Brain microvascular endothelial cell (primary cell): ENCODE measurements at regions not wholly inside any gene's neighbourhood (a gene's known extent, or its start where the extent isn't known, plus 50 kb on each side); places are given as distances from the start of the nearest gene placed in this dataset.

ENCODE experiments used
- DNase-seq: peaks from one replicate; pipeline ENCODE4 v3.0.0-alpha.2; 2020
- H3K27ac ChIP-seq: fragments of 250-450 bp; sonication (Bioruptor Pico); 2 replicates; pipeline ENCODE4 v1.5.1; 2020; ENCODE audit warnings: mild to moderate bottlenecking, moderate library complexity
- H3K27me3 ChIP-seq: fragments of 250-450 bp; sonication (Bioruptor Pico); replicated peaks from 2 replicates; pipeline ENCODE4 v1.5.1; 2020; ENCODE audit warnings: mild to moderate bottlenecking
- H3K36me3 ChIP-seq: fragments of 250-450 bp; sonication (Bioruptor Pico); replicated peaks from 2 replicates; pipeline ENCODE4 v1.5.1; 2020; ENCODE audit warnings: mild to moderate bottlenecking
- H3K4me3 ChIP-seq: 2 replicates; pipeline ENCODE4 v1.5.1; 2011; ENCODE audit warnings: low read depth, mild to moderate bottlenecking, control low read depth, low read length, moderate library complexity
- in situ Hi-C: cut with HindIII; loops from 2 replicates; pipeline ENCODE4 v1.10.0; 2017; ENCODE audit warnings: low sequenced_read_pairs, low pct_ligation_motif_present
- TF ChIP-seq, protein P1 (sequence below): IDR thresholded peaks from 2 replicates; pipeline ENCODE4 v1.5.1; 2011; ENCODE audit warnings: low read depth, mild to moderate bottlenecking, moderate library complexity, low read length, control low read depth, inconsistent platforms; ENCODE audit errors: missing control alignments

DNA sequence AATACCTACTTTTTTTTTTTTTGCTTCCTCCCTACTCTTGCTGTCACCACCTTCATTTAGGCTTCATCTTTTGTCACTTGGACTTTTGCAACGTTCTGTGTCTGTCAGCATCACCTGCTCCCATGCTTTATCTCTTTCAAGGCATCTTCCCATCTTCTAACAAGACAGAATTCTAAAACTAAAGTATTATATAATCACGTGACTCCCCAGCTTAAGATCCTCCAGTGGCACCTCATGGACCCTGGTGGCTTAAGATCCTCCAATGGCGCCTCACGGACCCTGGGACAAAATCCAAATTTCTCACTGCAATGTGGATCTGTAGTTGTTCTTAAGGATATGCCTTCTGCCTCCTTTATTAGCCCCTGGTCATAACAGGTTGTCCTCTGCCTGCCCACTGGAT, 248.2 kb upstream of the SORL1-AS1 start:
- in situ Hi-C loops = no loop called here
- Histone ChIP-seq H3K36me3 (no peaks in the 10 kb centered on the region), H3K27ac (no peak overlapping the region), H3K27me3 (no peaks in the 10 kb centered on the region), H3K4me3 (no peak overlapping the region)
- TF ChIP-seq, protein P1, sequence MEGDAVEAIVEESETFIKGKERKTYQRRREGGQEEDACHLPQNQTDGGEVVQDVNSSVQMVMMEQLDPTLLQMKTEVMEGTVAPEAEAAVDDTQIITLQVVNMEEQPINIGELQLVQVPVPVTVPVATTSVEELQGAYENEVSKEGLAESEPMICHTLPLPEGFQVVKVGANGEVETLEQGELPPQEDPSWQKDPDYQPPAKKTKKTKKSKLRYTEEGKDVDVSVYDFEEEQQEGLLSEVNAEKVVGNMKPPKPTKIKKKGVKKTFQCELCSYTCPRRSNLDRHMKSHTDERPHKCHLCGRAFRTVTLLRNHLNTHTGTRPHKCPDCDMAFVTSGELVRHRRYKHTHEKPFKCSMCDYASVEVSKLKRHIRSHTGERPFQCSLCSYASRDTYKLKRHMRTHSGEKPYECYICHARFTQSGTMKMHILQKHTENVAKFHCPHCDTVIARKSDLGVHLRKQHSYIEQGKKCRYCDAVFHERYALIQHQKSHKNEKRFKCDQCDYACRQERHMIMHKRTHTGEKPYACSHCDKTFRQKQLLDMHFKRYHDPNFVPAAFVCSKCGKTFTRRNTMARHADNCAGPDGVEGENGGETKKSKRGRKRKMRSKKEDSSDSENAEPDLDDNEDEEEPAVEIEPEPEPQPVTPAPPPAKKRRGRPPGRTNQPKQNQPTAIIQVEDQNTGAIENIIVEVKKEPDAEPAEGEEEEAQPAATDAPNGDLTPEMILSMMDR = no peak
- DNase-seq = no peak

DNA sequence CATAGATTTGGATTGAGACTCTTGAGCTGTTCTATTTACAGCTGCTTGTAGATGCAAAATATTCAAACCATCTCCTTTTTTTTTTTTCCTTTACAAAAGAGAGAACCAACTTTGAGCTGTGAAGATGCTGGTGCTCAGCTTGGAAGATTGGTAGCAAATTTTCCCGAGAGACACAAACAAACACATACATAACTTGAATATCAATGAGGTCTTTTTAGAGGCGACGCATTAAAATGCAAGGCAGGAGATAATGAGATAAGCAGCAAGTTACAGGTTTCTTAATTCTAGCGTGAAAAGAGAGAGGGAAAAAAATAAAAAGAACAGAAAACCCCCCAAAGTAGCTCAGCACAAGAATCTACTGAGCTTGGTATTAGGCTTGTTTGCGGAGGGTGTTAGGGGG, 247.0 kb upstream of the SORL1-AS1 start:
- DNase-seq = no peak

DNA sequence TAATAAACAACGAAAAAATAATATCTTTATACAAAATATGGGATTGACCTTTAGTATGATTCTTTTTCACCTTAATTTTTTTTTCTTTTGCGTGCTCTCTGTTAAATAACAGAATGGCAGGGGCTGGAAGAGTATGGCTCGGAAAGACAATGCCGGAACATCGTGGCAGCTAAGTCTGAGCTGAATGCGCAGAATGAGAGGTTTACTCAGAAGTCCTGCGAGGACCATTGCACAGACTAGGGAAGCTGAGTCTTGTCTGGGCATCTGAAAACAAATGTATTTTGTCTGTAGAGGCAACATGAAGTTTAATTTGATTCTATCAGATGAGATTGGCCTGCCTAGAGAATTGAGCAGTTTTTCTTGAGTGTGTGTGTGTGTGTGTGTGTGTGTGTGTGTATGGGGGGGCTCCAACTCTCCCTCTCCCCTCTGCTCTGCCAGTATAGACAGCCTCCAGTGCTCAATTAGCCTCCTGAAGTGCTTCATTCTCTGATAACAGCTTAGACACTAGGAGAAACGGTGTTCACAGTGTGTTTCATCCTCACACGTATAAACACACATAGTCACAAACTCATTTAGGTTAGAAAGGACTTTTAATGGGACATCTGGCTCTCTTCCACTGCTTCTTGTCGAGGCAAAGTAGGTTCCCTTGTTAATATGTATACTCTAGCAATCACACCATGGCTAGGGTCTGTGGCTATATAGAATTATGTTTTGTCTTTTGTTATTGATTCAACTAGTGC, 244.3 kb upstream of the SORL1-AS1 start:
- no peak overlapping the region for H3K27ac ChIP-seq
- H3K36me3 ChIP-seq = no peaks in the 10 kb centered on the region
- TF ChIP-seq, protein P1 = no peak
- H3K27me3 ChIP-seq = no peaks in the 10 kb centered on the region
- in situ Hi-C loops = no loop called here
- no peak overlapping the region for H3K4me3 ChIP-seq
- DNase-seq = no peak

More for the DNA sequence above, 247.0 kb upstream of the SORL1-AS1 start:
- TF ChIP-seq, protein P1 = no peak
- no peak overlapping the region for H3K4me3 ChIP-seq
- H3K27ac ChIP-seq = no peak overlapping the region
- H3K27me3 ChIP-seq = no peaks in the 10 kb centered on the region
- H3K36me3 ChIP-seq = no peaks in the 10 kb centered on the region
- in situ Hi-C loops = no loop called here

DNA sequence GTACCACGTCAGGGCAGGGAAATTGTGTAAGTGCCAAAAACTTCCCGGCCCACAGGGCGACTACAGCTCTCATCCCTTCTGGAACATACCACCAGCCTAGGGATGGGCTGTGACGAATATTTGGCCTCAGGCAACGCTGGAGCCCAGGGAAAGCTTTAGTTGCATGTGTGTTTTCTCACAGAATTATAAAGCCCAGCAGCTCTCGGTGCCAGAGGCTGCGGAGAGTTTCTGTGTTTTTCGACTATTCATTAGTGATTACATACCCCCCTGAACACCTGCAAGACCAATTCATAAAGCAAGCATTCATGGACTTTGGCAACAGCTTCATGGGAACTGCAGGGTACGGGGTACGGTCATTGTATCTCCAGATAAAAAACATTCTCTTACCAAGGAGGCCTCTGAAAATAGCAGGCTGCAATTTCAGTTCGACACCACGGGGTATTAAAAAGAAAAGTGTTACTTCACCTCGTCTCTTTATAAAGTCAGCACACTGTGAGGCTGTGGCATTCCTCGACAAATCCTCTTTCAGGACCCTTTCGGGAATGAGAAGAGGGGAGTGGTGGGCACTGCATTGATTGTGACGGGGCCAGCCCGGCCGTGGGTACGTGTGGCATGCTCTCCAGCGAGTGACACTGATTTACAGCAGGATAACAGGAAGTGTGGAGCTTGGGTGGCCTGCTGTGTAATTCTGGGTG, 243.6 kb upstream of the SORL1-AS1 start:
- Histone ChIP-seq H3K27me3 (no peaks in the 10 kb centered on the region), H3K27ac (no peak overlapping the region), H3K4me3 (no peak overlapping the region), H3K36me3 (no peaks in the 10 kb centered on the region)
- no peak for DNase-seq
- TF ChIP-seq, protein P1 = no peak
- in situ Hi-C loops = no loop called here

DNA sequence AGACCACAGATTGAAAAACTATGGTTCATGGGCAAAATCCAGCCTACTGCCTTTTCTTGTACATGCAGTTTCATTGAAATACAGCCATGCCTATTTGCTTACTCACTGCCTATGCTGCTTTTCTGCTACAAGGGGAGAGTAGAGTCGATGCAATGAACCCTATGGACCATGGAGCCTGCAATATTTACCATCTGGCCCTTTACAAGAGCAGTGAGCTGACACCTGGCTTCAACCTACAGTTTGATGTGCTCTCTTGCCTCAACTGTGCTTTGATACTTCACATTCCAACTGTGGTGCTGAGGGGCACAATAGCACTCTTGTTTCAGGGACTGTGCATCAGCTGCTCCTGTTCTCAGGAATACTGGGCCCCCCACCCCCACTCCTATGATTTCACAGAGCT, 239.5 kb upstream of the SORL1-AS1 start:
- no peaks in the 10 kb centered on the region for H3K36me3 ChIP-seq
- DNase-seq = no peak
- TF ChIP-seq, protein P1 = no peak
- H3K27me3 ChIP-seq = no peaks in the 10 kb centered on the region
- no peak overlapping the region for H3K27ac ChIP-seq
- H3K4me3 ChIP-seq = no peak overlapping the region
- in situ Hi-C loops = no loop called here
